GM13977 (cell line): ENCODE measurements at regions not wholly inside any gene's neighbourhood (a gene's known extent, or its start where the extent isn't known, plus 50 kb on each side); places are given as distances from the start of the nearest gene placed in this dataset.
"Not testable (repeated sequence)": the region's sequence is repeated elsewhere in the genome, so short reads cannot be mapped to it uniquely, and the experiment has no call there.

Experiments used
- DNase-seq: peaks from one replicate; pipeline ENCODE4 v3.0.0; 2012; ENCODE audit warnings: low spot score
- in situ Hi-C: fragments of 300-500 bp; cut with MboI; formaldehyde crosslinking; loops from one replicate; pipeline ENCODE4 v1.12.0; 2022; ENCODE audit warnings: low sequenced_read_pairs, low pct_unique_long_range_greater_than_20kb, mixed read lengths, inconsistent platforms; ENCODE audit not compliant: unreplicated experiment
- TF ChIP-seq, protein P1 (sequence below): IDR thresholded peaks from 2 replicates; pipeline ENCODE4 v1.5.1; 2012; ENCODE audit warnings: mild to moderate bottlenecking, control low read depth; ENCODE audit not compliant: insufficient read depth; ENCODE audit errors: extremely low read depth, missing control alignments

DNA sequence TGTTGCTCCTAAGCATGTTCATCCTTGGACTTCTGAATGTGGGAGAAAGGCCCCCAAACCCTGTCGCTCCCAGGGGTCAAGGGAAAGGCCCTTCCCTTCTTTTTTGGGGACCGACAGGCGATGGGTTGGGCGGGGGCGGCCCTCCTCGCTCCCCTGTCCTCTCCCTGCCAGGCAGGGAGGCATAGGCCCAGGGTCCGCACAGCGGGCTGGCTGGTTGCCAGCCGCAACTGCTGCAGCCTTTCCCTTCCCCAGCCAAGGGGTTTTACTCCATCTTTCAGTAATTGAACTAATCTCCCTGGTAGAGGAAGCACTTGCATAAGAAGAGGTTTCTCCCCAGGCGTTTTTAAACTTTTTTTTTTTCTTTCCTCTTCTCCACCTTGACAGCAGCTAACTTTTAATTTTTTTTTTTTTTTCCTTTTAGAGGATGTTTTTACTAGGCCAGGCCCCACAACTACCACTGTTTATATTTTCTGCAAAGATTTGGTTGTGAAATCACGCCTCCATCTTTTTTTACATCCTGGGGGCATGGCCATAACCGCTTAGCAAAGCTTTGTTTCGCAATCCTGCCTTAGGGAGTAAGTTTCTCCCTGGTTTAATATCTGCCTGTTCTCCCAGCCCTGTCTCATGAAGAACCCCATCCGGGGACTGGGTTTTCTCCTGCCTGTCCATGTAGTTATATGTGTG lies 216.9 kb upstream of the ZNF608 start:
- in situ Hi-C loops, result no loop called here
- TF ChIP-seq, protein P1, sequence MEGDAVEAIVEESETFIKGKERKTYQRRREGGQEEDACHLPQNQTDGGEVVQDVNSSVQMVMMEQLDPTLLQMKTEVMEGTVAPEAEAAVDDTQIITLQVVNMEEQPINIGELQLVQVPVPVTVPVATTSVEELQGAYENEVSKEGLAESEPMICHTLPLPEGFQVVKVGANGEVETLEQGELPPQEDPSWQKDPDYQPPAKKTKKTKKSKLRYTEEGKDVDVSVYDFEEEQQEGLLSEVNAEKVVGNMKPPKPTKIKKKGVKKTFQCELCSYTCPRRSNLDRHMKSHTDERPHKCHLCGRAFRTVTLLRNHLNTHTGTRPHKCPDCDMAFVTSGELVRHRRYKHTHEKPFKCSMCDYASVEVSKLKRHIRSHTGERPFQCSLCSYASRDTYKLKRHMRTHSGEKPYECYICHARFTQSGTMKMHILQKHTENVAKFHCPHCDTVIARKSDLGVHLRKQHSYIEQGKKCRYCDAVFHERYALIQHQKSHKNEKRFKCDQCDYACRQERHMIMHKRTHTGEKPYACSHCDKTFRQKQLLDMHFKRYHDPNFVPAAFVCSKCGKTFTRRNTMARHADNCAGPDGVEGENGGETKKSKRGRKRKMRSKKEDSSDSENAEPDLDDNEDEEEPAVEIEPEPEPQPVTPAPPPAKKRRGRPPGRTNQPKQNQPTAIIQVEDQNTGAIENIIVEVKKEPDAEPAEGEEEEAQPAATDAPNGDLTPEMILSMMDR, result no peak
- no peak for DNase-seq

DNA sequence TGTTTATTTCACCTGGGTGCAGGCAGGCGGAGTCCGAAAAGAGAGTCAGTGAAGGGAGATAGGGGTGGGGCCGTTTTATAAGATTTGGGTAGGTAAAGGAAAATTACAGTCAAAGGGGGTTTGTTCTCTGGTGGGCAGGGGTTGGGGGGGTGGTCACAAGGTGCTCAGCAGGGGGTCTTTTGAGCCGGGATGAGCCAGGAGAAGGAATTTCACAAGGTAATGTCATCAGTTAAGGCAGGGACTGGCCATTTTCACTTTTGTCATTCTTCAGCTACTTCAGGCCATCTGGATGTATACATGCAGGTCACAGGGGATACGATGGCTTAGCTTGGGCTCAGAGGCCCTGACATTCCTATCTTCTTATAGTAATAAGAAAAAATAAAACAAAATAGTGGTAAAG lies 220.3 kb upstream of the ZNF608 start:
- in situ Hi-C loops, DNase-seq: not testable (repeated sequence)

DNA sequence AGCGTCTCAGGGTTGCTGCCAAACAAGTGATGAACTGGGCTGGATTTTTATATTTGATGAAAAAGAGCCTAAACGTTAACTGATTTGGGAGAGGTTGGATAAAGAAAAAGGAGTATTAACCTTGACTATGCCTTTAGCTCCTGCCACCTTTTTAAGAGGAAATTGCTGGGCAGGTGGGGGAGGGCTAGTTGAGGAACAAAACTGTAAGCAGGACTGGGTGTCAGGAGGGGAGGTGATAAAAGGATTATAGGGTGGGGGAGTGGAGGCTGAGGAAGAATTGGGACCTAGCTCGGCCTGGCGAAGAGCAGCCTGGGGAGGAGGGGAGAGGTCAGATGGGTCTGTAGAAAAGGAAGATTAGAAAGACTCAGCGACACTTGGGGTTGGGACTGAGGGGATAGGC lies 223.9 kb upstream of the ZNF608 start:
- DNase-seq, in situ Hi-C loops: not testable (repeated sequence)

DNA sequence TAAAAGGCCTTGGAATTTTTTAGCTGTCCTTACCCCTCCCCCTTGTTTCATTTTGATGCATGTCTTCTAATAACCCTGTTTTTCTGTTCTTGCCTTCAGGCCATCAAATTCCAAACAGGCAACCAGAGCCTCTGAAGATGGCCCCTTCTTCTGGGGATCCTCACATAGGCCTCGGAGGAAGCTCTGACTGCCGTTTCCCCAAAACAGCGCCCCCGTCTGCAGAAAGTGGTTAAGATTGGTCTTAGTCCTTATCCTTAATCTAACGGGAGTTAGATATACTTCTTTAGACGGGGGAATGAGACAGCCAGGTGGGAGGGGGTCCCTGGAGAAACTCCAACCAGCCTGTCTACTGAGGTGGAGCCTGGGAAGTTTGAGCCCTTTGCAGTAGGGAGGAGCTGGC lies 226.3 kb upstream of the ZNF608 start:
- DNase-seq, result no peak
- TF ChIP-seq, protein P1, result no peak
- in situ Hi-C loops, result no loop called here

DNA sequence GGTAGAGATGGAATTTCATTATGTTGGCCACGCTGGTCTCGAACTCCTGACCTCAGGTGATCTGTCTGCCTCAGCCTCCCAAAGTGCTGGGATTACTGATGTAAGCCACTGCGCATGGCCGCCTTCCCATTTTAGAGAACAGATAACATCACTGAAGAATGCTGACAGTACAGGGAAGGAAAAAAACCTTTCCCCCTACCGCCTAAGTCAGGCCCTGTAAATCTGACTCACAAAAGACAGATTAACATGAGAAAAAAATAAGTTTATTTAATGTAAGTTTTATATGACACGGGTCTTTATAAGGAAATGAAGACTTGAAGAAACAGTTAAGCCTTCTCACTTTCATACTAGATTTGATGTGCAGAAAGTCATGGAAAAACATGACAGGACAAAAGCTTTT lies 227.2 kb upstream of the ZNF608 start:
- in situ Hi-C loops, result no loop called here
- TF ChIP-seq, protein P1, result no peak
- DNase-seq, result no peak

DNA sequence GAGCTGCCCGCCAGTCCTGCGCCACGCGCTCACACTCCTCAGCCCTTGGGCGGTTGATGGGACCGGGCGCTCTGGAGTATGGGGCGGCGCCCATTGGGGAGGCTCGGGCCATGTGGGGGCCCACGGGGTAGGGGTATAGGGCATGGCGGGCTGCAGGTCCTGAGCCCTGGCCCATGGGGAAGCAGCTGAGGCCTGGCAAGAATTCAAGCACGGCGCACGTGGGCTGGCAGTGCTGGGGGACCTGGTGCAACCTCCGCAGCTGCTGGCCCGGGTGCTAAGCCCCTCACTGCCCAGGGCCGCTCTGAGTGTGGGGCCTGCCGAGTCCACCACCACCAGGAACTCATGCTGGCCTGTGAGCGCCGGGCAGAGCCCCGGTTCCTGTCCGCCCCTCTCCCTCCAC lies 229.6 kb upstream of the ZNF608 start:
- TF ChIP-seq, protein P1, result no peak
- no peak for DNase-seq
- in situ Hi-C loops, result no loop called here

DNA sequence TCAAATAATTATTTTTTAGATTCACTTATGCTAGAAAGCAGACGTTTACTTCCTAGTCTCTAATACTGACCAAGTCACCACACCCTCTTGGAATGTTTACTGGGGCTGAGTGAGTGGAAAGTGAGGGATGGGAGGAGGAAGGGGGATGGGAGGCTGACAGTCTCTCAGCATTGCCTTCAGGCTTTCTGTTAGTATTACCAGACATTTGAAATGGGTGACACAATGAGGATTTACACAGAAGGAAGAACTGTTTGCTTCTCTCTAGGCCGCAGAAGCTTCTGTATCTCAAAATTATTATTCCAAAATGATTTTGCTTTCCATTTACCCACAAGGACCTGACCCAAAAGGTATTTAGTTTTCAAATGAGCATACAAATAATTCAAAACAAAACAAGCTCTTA lies 232.8 kb upstream of the ZNF608 start:
- no peak for DNase-seq
- TF ChIP-seq, protein P1, result no peak
- in situ Hi-C loops, result no loop called here

DNA sequence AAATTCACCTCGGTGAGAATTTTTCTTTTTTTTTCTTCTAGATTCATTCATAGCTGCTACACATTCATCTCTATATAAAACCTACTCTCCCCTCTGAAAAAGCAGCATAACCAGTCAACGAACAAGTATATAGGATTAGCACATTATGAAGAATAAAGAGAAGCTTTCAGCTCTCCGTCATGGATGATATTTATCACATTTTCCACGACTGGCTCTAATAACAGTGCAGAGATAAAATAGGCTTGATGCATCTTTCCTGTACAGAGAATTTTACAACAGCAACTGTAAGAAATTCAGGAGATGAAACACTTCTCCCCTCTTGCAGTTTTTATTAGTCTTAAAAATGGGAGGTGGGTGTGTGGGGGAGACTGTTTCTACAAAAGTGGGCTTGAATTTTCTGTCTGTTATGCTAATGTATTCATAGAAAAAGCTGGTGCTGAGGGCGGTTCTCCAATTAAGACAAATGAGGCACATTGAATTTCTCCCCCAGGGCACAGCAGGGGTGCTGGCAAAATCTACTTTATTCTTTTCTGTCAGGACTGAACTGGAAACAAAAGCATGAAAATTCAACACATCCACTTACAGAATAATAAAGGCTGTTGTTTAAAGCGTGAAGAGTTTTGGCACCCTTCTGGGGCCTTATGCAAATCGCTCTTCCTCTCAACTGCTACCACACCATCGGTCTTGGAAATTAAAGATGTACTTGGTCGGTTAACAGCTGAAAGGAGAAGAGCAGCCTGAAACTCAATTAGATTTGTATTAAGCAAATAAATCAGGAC lies 233.9 kb upstream of the ZNF608 start:
- TF ChIP-seq, protein P1, result no peak
- DNase-seq, result no peak
- in situ Hi-C loops, result no loop called here
